Activated T-cell treated with anti-CD3 and anti-CD28 coated beads, Interleukin-2, amount 50 U/mL, for 24 hours (primary cell): ENCODE measurements at regions not wholly inside any gene's neighbourhood (a gene's known extent, or its start where the extent isn't known, plus 50 kb on each side); places are given as distances from the start of the nearest gene placed in this dataset.

Experiments
- DNase-seq: peaks from one replicate; pipeline ENCODE4 v3.0.0-alpha.2; 2020
- H3K27ac Mint-ChIP-seq: 2 replicates; pipeline ENCODE4 v1.8.0; 2020; ENCODE audit warnings: mild to moderate bottlenecking, mixed read lengths
- H3K27me3 Mint-ChIP-seq: 2 replicates; pipeline ENCODE4 v1.8.0; 2020; ENCODE audit warnings: mixed read lengths
- H3K36me3 Mint-ChIP-seq: 2 replicates; pipeline ENCODE4 v1.8.0; 2020; ENCODE audit warnings: low read depth, mixed read lengths
- H3K4me1 Mint-ChIP-seq: 2 replicates; pipeline ENCODE4 v1.8.0; 2020; ENCODE audit warnings: low read depth, mixed read lengths
- H3K4me3 Mint-ChIP-seq: 2 replicates; pipeline ENCODE4 v1.8.0; 2020; ENCODE audit warnings: mild to moderate bottlenecking, moderate library complexity, mixed read lengths
- H3K9me3 Mint-ChIP-seq: 2 replicates; pipeline ENCODE4 v1.8.0; 2020; ENCODE audit warnings: mixed read lengths

- Mint-ChIP-seq H3K9me3 (peaks cover 4% of the 10 kb centered on the region), H3K4me3 (no peak overlapping the region), H3K36me3 (no peaks in the 10 kb centered on the region), H3K27ac (no peak overlapping the region), H3K4me1 (peaks cover 5% of the 10 kb centered on the region), H3K27me3 (no peaks in the 10 kb centered on the region)
- DNase-seq = no peak
Measured at GRCh38 chr4:115278830-115279229, 165.4 kb upstream of the NDST4 start.

GRCh38 chr4:115275615-115276014, 162.2 kb upstream of the NDST4 start:
- H3K36me3 Mint-ChIP-seq = no peaks in the 10 kb centered on the region
- no peak for DNase-seq

GRCh38 chr4:115274545-115274944, 161.1 kb upstream of the NDST4 start:
- H3K4me3 Mint-ChIP-seq = no peak overlapping the region
- no peaks in the 10 kb centered on the region for H3K27me3 Mint-ChIP-seq
- DNase-seq = no peak
- H3K4me1 Mint-ChIP-seq = peaks cover 8% of the 10 kb centered on the region
- H3K36me3 Mint-ChIP-seq = no peaks in the 10 kb centered on the region
- H3K9me3 Mint-ChIP-seq = peaks cover 4% of the 10 kb centered on the region
- no peak overlapping the region for H3K27ac Mint-ChIP-seq

More at GRCh38 chr4:115275615-115276014, 162.2 kb upstream of the NDST4 start:
- H3K27ac Mint-ChIP-seq = no peak overlapping the region
- H3K4me1 Mint-ChIP-seq = peaks cover 8% of the 10 kb centered on the region
- H3K9me3 Mint-ChIP-seq = peaks cover 4% of the 10 kb centered on the region
- no peaks in the 10 kb centered on the region for H3K27me3 Mint-ChIP-seq
- no peak overlapping the region for H3K4me3 Mint-ChIP-seq

- Mint-ChIP-seq H3K36me3 (no peaks in the 10 kb centered on the region), H3K27me3 (no peaks in the 10 kb centered on the region), H3K4me1 (peaks cover 8% of the 10 kb centered on the region), H3K9me3 (peaks cover 4% of the 10 kb centered on the region), H3K4me3 (no peak overlapping the region), H3K27ac (no peak overlapping the region)
- DNase-seq = no peak
Measured at GRCh38 chr4:115272594-115272993, 159.2 kb upstream of the NDST4 start.

- peaks cover 8% of the 10 kb centered on the region for H3K4me1 Mint-ChIP-seq
- no peak overlapping the region for H3K4me3 Mint-ChIP-seq
- no peaks in the 10 kb centered on the region for H3K36me3 Mint-ChIP-seq
- peaks cover 4% of the 10 kb centered on the region for H3K9me3 Mint-ChIP-seq
- H3K27ac Mint-ChIP-seq = no peak overlapping the region
- H3K27me3 Mint-ChIP-seq = no peaks in the 10 kb centered on the region
- DNase-seq = no peak
Measured at GRCh38 chr4:115272185-115272584, 158.8 kb upstream of the NDST4 start.

DNA sequence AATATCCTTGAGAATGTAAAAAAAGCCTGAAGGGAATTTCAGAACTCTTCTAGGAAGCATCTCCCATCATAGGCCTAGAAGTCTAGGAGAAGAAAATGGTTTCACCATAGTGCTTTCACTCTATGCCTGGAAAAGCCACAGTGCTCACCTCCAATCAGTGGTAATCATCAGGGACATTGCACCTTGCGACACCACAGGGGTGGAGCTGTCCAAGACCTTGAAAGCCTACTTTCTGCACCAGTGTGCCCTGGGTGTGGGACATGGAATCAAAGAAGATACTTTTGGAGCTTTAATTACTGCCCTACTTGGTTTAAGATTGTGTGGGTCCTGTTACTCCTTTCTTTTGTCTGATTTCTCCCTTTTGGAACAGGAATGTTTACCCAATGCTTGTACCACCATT, 146.8 kb upstream of the NDST4 start:
- no peaks in the 10 kb centered on the region for H3K27me3 Mint-ChIP-seq
- peaks cover under 1% of the 10 kb centered on the region for H3K9me3 Mint-ChIP-seq
- H3K27ac Mint-ChIP-seq = no peak overlapping the region
- H3K4me3 Mint-ChIP-seq = no peak overlapping the region
- no peaks in the 10 kb centered on the region for H3K36me3 Mint-ChIP-seq
- DNase-seq = no peak
- no peaks in the 10 kb centered on the region for H3K4me1 Mint-ChIP-seq

DNA sequence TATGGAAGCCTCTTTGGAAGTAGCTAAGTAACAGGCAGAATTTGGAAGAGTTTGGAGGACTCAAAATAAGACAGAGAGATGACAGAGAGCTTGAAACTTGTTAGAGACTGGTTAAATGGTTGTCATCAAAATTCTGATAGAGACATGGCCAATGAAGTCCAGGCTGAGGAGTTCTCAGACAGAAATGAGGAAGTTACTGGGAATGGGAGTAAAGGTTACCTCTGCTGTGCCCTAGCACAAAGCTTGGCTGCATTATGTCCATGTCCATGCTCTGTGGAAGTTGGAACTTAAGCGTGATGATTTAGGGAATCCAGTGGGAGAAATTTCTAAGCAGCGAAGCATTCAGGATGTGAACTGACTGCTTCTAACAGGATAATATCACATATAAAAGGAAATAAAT, 146.2 kb upstream of the NDST4 start:
- H3K4me3 Mint-ChIP-seq = no peak overlapping the region
- peaks cover 3% of the 10 kb centered on the region for H3K9me3 Mint-ChIP-seq
- no peaks in the 10 kb centered on the region for H3K4me1 Mint-ChIP-seq
- no peak overlapping the region for H3K27ac Mint-ChIP-seq
- no peaks in the 10 kb centered on the region for H3K27me3 Mint-ChIP-seq
- no peaks in the 10 kb centered on the region for H3K36me3 Mint-ChIP-seq
- DNase-seq = no peak

- DNase-seq = no peak
- H3K9me3 Mint-ChIP-seq = no peaks in the 10 kb centered on the region
- H3K27ac Mint-ChIP-seq = no peak overlapping the region
- no peak overlapping the region for H3K4me3 Mint-ChIP-seq
- no peaks in the 10 kb centered on the region for H3K36me3 Mint-ChIP-seq
- H3K4me1 Mint-ChIP-seq = no peaks in the 10 kb centered on the region
- no peaks in the 10 kb centered on the region for H3K27me3 Mint-ChIP-seq
Measured at GRCh38 chr4:115249808-115250207, 136.4 kb upstream of the NDST4 start.

DNA sequence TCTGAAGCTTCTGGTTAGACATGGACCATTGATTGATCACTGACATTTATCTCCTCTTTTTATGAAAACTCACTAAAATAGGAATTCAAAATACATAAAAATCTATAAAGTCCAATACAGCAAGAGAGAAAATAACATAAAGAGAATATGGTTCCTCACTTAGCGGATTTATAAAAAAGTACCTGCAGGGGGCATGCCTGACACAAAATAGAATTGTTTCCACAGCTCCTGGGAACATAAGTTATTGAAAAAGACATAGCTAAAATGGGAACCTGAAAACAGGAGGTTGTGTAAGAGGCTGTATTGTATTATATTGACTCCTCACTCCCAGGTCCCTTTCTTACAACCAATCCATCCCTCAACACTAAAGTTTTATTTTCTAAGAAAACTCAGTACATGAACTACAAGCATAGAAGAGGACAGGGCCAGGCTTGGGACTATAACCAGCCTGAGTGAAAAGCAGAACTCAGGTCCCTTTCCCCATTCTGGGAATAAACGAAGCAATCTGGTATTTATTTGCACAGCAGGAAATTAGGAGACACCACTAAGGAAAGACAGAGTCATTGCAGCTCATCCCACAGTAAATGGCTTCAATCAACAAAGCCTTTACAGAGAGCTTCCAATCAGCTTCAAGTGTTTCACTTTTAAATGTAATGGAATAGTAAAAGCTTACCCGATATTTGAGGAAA, 121.1 kb upstream of the NDST4 start:
- no peaks in the 10 kb centered on the region for H3K9me3 Mint-ChIP-seq
- no peak overlapping the region for H3K4me3 Mint-ChIP-seq
- H3K27ac Mint-ChIP-seq = no peak overlapping the region
- H3K36me3 Mint-ChIP-seq = no peaks in the 10 kb centered on the region
- no peaks in the 10 kb centered on the region for H3K27me3 Mint-ChIP-seq
- no peak for DNase-seq
- no peaks in the 10 kb centered on the region for H3K4me1 Mint-ChIP-seq

DNA sequence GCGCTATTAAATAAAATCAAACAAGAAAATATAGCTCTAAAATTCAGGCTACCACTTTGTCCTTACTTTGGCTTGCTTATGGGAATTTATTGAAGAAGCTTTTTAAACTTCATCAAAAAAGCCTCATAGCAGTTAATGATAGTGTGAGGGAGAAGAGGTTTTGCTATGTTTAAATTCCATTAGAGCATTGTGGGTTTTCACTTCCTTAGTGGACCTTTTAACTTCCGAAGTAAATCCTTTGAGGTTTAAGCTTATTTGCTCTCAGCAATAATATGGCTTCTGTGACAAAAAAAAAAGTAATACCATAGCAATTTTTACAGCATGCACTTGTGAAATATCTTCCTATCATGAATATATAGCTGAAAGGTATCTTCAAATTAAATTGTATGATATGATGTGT, 120.2 kb upstream of the NDST4 start:
- no peaks in the 10 kb centered on the region for H3K9me3 Mint-ChIP-seq
- no peaks in the 10 kb centered on the region for H3K4me1 Mint-ChIP-seq
- DNase-seq = no peak
- no peak overlapping the region for H3K4me3 Mint-ChIP-seq
- no peaks in the 10 kb centered on the region for H3K36me3 Mint-ChIP-seq
- H3K27me3 Mint-ChIP-seq = no peaks in the 10 kb centered on the region
- no peak overlapping the region for H3K27ac Mint-ChIP-seq

GRCh38 chr4:115229873-115230272, 116.5 kb upstream of the NDST4 start:
- Mint-ChIP-seq H3K36me3 (no peaks in the 10 kb centered on the region), H3K4me3 (no peak overlapping the region), H3K27me3 (no peaks in the 10 kb centered on the region), H3K27ac (no peak overlapping the region), H3K4me1 (no peaks in the 10 kb centered on the region), H3K9me3 (no peaks in the 10 kb centered on the region)
- no peak for DNase-seq

- no peak for DNase-seq
- Mint-ChIP-seq H3K9me3 (no peaks in the 10 kb centered on the region), H3K4me3 (no peak overlapping the region), H3K36me3 (no peaks in the 10 kb centered on the region), H3K4me1 (no peaks in the 10 kb centered on the region), H3K27me3 (no peaks in the 10 kb centered on the region), H3K27ac (no peak overlapping the region)
Measured at GRCh38 chr4:115228851-115229250, 115.4 kb upstream of the NDST4 start.

DNA sequence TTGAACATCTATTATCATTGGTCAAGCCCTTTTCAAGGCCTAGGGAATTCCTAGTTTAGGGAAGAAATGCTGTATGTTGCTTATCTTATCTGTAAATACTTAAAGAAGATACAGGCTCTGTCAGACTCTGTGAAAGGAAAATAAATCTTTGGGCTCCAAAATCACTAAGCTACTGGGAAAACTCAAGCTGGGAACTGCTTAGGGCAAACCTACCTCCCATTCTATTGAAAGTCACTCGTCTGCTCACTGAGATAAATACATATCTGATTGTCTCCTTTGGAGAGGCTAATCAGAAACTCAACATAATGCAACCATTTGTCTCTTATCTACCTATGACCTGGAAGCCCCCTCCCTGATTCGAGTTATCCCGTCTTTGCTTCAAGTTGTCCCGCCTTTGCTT, 108.6 kb upstream of the NDST4 start:
- no peak overlapping the region for H3K27ac Mint-ChIP-seq

DNA sequence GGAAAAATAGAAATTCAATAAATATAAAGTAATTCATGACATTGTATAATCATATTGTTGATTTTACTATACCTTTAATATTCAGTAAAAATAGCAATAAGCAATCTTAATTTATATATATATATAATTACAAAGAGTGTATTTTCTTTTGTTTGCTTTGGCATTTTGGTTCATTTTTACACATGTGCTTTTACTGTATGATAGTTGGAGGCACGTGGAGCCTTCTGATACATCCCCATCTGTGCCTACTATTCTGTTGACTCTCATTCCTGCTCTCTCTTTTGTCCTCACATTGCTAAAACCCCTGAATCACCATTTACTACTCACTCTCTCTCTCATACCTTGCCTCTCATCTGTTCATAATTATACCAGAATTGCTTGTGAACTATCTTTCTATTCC, 106.4 kb upstream of the NDST4 start:
- H3K9me3 Mint-ChIP-seq = no peaks in the 10 kb centered on the region
- H3K27me3 Mint-ChIP-seq = no peaks in the 10 kb centered on the region
- no peaks in the 10 kb centered on the region for H3K4me1 Mint-ChIP-seq
- H3K4me3 Mint-ChIP-seq = no peak overlapping the region
- H3K27ac Mint-ChIP-seq = no peak overlapping the region
- DNase-seq = no peak
- no peaks in the 10 kb centered on the region for H3K36me3 Mint-ChIP-seq

More for the DNA sequence above, 108.6 kb upstream of the NDST4 start:
- Mint-ChIP-seq H3K4me3 (no peak overlapping the region), H3K9me3 (no peaks in the 10 kb centered on the region), H3K4me1 (no peaks in the 10 kb centered on the region), H3K27me3 (no peaks in the 10 kb centered on the region), H3K36me3 (no peaks in the 10 kb centered on the region)
- no peak for DNase-seq

DNA sequence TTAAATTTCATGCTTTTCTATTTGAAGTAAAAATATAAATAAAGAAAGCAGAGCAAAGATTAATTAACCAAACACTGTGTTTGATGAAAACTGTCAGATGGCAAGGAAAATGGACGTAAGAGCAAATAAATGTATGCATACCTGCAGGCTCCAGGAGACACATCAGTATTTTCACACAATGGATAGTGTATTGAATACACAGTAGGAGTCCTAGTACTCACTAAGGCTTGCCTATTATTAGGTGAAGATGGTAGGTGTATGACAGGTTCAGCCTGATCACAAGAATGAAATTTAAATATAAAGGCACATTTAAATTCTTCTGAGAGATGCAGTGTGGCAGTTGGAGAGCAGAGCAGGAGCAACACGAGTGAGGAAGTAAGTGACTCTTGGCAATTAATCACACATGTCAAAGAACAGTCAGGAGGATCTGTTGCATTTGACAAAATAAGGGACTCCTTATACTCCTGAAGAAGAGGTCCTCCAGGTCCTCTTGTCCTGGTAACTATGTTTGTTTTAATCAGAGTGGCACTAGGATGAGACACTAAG, 106.0 kb upstream of the NDST4 start:
- H3K4me3 Mint-ChIP-seq = no peak overlapping the region
- H3K36me3 Mint-ChIP-seq = no peaks in the 10 kb centered on the region
- no peaks in the 10 kb centered on the region for H3K27me3 Mint-ChIP-seq
- no peak for DNase-seq
- no peak overlapping the region for H3K27ac Mint-ChIP-seq
- H3K9me3 Mint-ChIP-seq = peaks cover under 1% of the 10 kb centered on the region
- H3K4me1 Mint-ChIP-seq = no peaks in the 10 kb centered on the region

DNA sequence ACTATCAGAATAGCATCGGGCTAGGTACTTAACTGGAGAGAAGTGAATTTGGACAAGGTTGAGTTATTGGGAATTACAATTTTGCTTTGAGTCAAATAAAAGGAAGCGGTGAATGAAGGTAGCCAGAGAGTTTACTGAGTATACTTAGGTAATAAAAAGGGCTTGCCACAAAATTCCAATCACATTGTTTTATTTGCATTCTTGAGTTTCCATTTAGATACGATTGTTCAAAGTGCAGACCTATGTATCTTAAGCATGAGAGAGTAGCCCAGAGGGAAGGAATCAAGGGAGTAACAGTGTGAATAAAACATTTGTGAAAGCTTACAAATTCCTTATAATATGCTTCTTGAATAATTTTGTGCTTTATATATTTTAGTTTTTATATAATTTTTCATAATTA, 102.5 kb upstream of the NDST4 start:
- Mint-ChIP-seq H3K27ac (no peak overlapping the region), H3K4me3 (no peak overlapping the region), H3K36me3 (no peaks in the 10 kb centered on the region), H3K4me1 (no peaks in the 10 kb centered on the region), H3K27me3 (no peaks in the 10 kb centered on the region), H3K9me3 (peaks cover 2% of the 10 kb centered on the region)
- no peak for DNase-seq
